ENCODE measurements at regions not wholly inside any gene's neighbourhood (a gene's known extent, or its start where the extent isn't known, plus 50 kb on each side); places are given as distances from the start of the nearest gene placed in this dataset.

DNA sequence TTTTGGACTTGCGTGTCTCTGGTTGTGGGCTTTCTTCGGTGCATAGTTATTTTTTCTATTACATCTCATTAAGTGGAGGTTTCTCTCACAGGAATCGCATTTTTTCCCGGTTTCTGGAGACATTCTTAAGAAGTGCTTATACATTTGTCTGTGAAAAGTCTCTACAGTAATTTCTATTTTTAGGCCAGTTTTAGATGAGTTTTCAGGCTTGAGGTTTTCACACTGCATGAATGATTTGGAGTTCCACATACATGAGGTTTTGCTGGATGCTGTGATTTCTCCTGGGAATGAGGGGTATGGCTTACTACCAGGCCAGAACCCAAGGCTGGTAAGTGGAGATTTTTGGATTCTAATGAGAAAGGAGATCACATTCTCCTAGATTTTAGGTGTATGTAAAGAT lies 422.6 kb upstream of the SLIT2 start:
- TF ChIP-seq POLR2A (IDR thresholded peaks at IDR 0.05) (no peak), CTCF (IDR thresholded peaks at IDR 0.05) (no peak)

All from adrenal gland (tissue), 5 donors.